Lung (tissue), 11 donors: ENCODE measurements at regions not wholly inside any gene's neighbourhood (a gene's known extent, or its start where the extent isn't known, plus 50 kb on each side); places are given as distances from the start of the nearest gene placed in this dataset.

Source experiments
- ATAC-seq: fragments of 200-7000 bp; cut with Tn5 transposase; one replicate; pipeline ENCODE4 v1.9.1; 2020; ENCODE audit warnings: moderate number of reproducible peaks; ENCODE audit not compliant: insufficient read depth, low FRiP score
- DNase-seq, 3 donors: peaks; one replicate each; pipeline ENCODE4 v3.0.0-alpha.2; 2013 to 2017
- H3K27ac ChIP-seq, 2 donors: one replicate each; pipeline ENCODE4 v1.5.1; 2013; ENCODE audit warnings: mild to moderate bottlenecking in 2 of 2, moderate library complexity in 2 of 2, control low read depth in 1 of 2, inconsistent platforms in 1 of 2, low read depth in 1 of 2, low read length in 1 of 2
- H3K27me3 ChIP-seq, 3 donors: one replicate each; pipeline ENCODE4 v1.5.1; 2013; ENCODE audit warnings: low read length in 2 of 3; ENCODE audit not compliant: control insufficient read depth in 3 of 3, insufficient read depth in 3 of 3
- H3K36me3 ChIP-seq, 4 donors: one replicate each; pipeline ENCODE4 v1.5.1; 2013; ENCODE audit warnings: low read length in 4 of 4, mild to moderate bottlenecking in 1 of 4, moderate library complexity in 1 of 4; ENCODE audit not compliant: control insufficient read depth in 4 of 4, insufficient read depth in 4 of 4
- H3K4me1 ChIP-seq, 5 donors: one replicate each; pipeline ENCODE4 v1.5.1; 2013; ENCODE audit warnings: low read length in 5 of 5, mild to moderate bottlenecking in 2 of 5, moderate library complexity in 1 of 5; ENCODE audit not compliant: control insufficient read depth in 5 of 5, insufficient read depth in 5 of 5
- H3K4me3 ChIP-seq: one replicate; pipeline ENCODE4 v1.5.1; 2013; ENCODE audit warnings: mild to moderate bottlenecking, control low read depth, moderate library complexity
- H3K9ac ChIP-seq, 2 donors: one replicate each; pipeline ENCODE4 v1.5.1; 2013; ENCODE audit warnings: low read length in 2 of 2, control low read depth in 1 of 2; ENCODE audit not compliant: insufficient read depth in 1 of 2
- H3K9me3 ChIP-seq, 4 donors: one replicate each; pipeline ENCODE4 v1.5.1; 2013; ENCODE audit warnings: low read length in 3 of 4, mild to moderate bottlenecking in 1 of 4, moderate library complexity in 1 of 4; ENCODE audit not compliant: control insufficient read depth in 4 of 4, insufficient read depth in 3 of 4
- CTCF ChIP-seq: IDR thresholded peaks from 2 replicates; pipeline ENCODE4 v1.5.1; 2012; ENCODE audit warnings: mild to moderate bottlenecking; ENCODE audit errors: control extremely low read depth, extremely low read depth
- WGBS, 2 donors: extraction: QIAGEN DNeasy Blood & Tissue Kit; methylation state at CpG; one replicate each; pipeline ENCODE4 v1.1.7; 2013; 5-methylcytosine and 5-hydroxymethylcytosine counted together
- donor health status: control.
- donor health status: control.
- donor health status: Bipolar disorder and iron deficiency.
- donor health status: healthy.
- donor health status: DM: yes; HTN: yes; CAD: no.

- DNase-seq, result no peak
- 70 to 73% methylated on average over 11 of the region's 11 CpGs for WGBS, 2 donors
- no peak for ATAC-seq
- no peak overlapping the region for H3K9ac ChIP-seq
- H3K36me3 ChIP-seq, result no peaks in the 10 kb centered on the region
- peaks cover 0 to 9% (median 0%) of the 10 kb centered on the region in 4 donors for H3K9me3 ChIP-seq
- H3K27ac ChIP-seq, result no peak overlapping the region
- no peak for TF ChIP-seq CTCF
- no peaks in the 10 kb centered on the region for H3K27me3 ChIP-seq
- H3K4me3 ChIP-seq, result no peak overlapping the region
- no peaks in the 10 kb centered on the region for H3K4me1 ChIP-seq
These were observed 77.7 kb upstream of the ADAMTS2 start for GRCh38 chr5:179422908-179423481.

GRCh38 chr5:179422213-179422855 is 77.1 kb upstream of the ADAMTS2 start:
- Histone ChIP-seq H3K9me3 (peaks cover 0 to 7% (median 0%) of the 10 kb centered on the region in 4 donors), H3K4me1 (no peaks in the 10 kb centered on the region), H3K27me3 (no peaks in the 10 kb centered on the region), H3K27ac (no peak overlapping the region), H3K4me3 (no peak overlapping the region), H3K36me3 (no peaks in the 10 kb centered on the region), H3K9ac (no peak overlapping the region)
- no peak for TF ChIP-seq CTCF
- DNase-seq, result no peak
- WGBS, 2 donors, result 77 to 87% methylated on average over 7 of the region's 7 CpGs
- ATAC-seq, result no peak

- H3K27me3 ChIP-seq, result no peaks in the 10 kb centered on the region
- DNase-seq, result no peak
- no peaks in the 10 kb centered on the region for H3K4me1 ChIP-seq
- TF ChIP-seq CTCF, result no peak
- 81 to 84% methylated on average over 15 of the region's 15 CpGs for WGBS, 2 donors
- H3K4me3 ChIP-seq, result no peak overlapping the region
- H3K36me3 ChIP-seq, result no peaks in the 10 kb centered on the region
- H3K27ac ChIP-seq, result no peak overlapping the region
- H3K9me3 ChIP-seq, result peaks cover 0 to 7% (median 0%) of the 10 kb centered on the region in 4 donors
- no peak overlapping the region for H3K9ac ChIP-seq
- ATAC-seq, result no peak
These were observed 76.1 kb upstream of the ADAMTS2 start for GRCh38 chr5:179421144-179421901.
